GM18873 (cell line): ENCODE measurements at regions not wholly inside any gene's neighbourhood (a gene's known extent, or its start where the extent isn't known, plus 50 kb on each side); places are given as distances from the start of the nearest gene placed in this dataset.

Experiments used
- ATAC-seq: cut with Tn5 transposase; IDR thresholded peaks from one replicate; pipeline ENCODE4 v1.9.1; 2021; ENCODE audit warnings: mild to moderate bottlenecking, moderate library complexity, moderate number of reproducible peaks; ENCODE audit not compliant: unreplicated experiment, low FRiP score

GRCh38 chr4:95985791-95986550 lies 146.1 kb downstream of the PDHA2 start:
- no peak for ATAC-seq

- no peak for ATAC-seq
Measured at GRCh38 chr4:95987851-95988250, 148.0 kb downstream of the PDHA2 start.

GRCh38 chr4:95998311-95998710 lies 158.4 kb downstream of the PDHA2 start:
- ATAC-seq, result no peak

GRCh38 chr4:96003951-96004740 lies 164.3 kb downstream of the PDHA2 start:
- ATAC-seq, result no peak

GRCh38 chr4:96009427-96010119 lies 169.7 kb downstream of the PDHA2 start:
- ATAC-seq, result no peak

GRCh38 chr4:96012687-96013086 lies 172.8 kb downstream of the PDHA2 start:
- ATAC-seq, result no peak

- no peak for ATAC-seq
Measured at GRCh38 chr4:96016634-96017299, 176.9 kb downstream of the PDHA2 start.

- ATAC-seq, result no peak
Measured at GRCh38 chr4:96025011-96025410, 185.1 kb downstream of the PDHA2 start.

- ATAC-seq, result no peak
Measured at GRCh38 chr4:96035727-96036126, 195.8 kb downstream of the PDHA2 start.

- ATAC-seq, result no peak
Measured at GRCh38 chr4:96036781-96037180, 196.9 kb downstream of the PDHA2 start.

GRCh38 chr4:96037705-96038104 lies 197.8 kb downstream of the PDHA2 start:
- no peak for ATAC-seq

- ATAC-seq, result no peak
Measured at GRCh38 chr4:96039217-96039616, 199.3 kb downstream of the PDHA2 start.

GRCh38 chr4:96039803-96040436 lies 200.0 kb downstream of the PDHA2 start:
- ATAC-seq, result no peak

GRCh38 chr4:96044971-96045370 lies 205.1 kb downstream of the PDHA2 start:
- ATAC-seq, result no peak

- ATAC-seq, result no peak
Measured at GRCh38 chr4:96052827-96053226, 212.9 kb downstream of the PDHA2 start.

- ATAC-seq, result no peak
Measured at GRCh38 chr4:96056346-96056934, 216.5 kb downstream of the PDHA2 start.

- no peak for ATAC-seq
Measured at GRCh38 chr4:96063639-96064038, 223.7 kb downstream of the PDHA2 start.

GRCh38 chr4:96073461-96073860 lies 233.6 kb downstream of the PDHA2 start:
- ATAC-seq, result no peak

- no peak for ATAC-seq
Measured at GRCh38 chr4:96092151-96092705, 252.3 kb downstream of the PDHA2 start.

- no peak for ATAC-seq
Measured at GRCh38 chr4:96093057-96093456, 253.2 kb downstream of the PDHA2 start.
